Breast epithelium (tissue), 3 donors: ENCODE measurements at regions not wholly inside any gene's neighbourhood (a gene's known extent, or its start where the extent isn't known, plus 50 kb on each side); places are given as distances from the start of the nearest gene placed in this dataset.

Source experiments
- POLR2A ChIP-seq: fragments of 450-650 bp; IDR thresholded peaks from one replicate; pipeline ENCODE4 v1.6.1; 2016; ENCODE audit warnings: antibody characterized with exemption, mild to moderate bottlenecking, moderate library complexity
- TF ChIP-seq, protein P1 (sequence below), 3 donors: fragments of 450-650 bp; IDR thresholded peaks; one replicate each; pipeline ENCODE4 v1.5.1; 2016 to 2017; ENCODE audit warnings: antibody characterized with exemption in 3 of 3, mild to moderate bottlenecking in 3 of 3, moderate library complexity in 3 of 3

DNA sequence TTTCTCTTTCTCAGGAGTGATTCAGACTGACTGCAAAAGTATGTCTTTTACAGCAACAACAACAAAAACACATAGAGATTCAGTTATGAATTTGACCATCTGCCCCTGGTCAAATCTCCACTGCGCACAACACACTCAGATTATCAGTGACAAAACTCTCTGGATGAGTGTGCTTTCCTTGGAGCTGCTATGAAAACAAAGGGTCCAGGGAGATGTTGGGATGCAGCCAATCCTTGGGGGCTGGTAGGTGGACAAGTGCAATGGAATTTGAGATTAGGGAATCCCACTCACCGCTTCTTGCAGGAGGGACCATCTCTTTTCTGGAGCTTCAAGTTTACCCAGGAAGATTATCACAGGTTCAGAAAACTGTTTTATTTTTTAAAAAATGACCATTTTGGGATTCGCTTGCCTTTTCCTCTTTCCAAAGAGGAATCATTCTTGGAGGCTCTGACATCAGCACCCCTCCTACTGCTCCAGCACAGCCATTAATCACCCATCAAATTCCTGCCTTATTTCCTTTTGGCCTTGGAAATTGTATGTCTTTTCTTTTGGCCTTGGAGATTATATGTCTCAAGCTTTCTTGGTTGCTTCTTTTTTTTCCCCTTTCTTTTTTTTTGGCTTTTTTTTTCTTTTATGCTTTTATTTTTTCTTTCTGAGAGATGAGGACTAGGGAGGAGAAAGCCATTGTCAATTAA, 311.8 kb downstream of the TSHZ3 start:
- TF ChIP-seq, protein P1, sequence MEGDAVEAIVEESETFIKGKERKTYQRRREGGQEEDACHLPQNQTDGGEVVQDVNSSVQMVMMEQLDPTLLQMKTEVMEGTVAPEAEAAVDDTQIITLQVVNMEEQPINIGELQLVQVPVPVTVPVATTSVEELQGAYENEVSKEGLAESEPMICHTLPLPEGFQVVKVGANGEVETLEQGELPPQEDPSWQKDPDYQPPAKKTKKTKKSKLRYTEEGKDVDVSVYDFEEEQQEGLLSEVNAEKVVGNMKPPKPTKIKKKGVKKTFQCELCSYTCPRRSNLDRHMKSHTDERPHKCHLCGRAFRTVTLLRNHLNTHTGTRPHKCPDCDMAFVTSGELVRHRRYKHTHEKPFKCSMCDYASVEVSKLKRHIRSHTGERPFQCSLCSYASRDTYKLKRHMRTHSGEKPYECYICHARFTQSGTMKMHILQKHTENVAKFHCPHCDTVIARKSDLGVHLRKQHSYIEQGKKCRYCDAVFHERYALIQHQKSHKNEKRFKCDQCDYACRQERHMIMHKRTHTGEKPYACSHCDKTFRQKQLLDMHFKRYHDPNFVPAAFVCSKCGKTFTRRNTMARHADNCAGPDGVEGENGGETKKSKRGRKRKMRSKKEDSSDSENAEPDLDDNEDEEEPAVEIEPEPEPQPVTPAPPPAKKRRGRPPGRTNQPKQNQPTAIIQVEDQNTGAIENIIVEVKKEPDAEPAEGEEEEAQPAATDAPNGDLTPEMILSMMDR (IDR thresholded peaks at IDR 0.05), result no peak
- TF ChIP-seq POLR2A, result no peak
